IMR-90 (cell line): ENCODE measurements at regions not wholly inside any gene's neighbourhood (a gene's known extent, or its start where the extent isn't known, plus 50 kb on each side); places are given as distances from the start of the nearest gene placed in this dataset.
A peak's percentile ranks its signal among the peaks of the same experiment; 100 is the strongest.

Source experiments
- ATAC-seq: fragments of 200-7000 bp; cut with Tn5 transposase; 2 replicates; pipeline ENCODE4 v1.9.1; 2020; ENCODE audit warnings: low read depth, mild to moderate bottlenecking, moderate library complexity
- BruUV-seq: library from RNA; stranded (reverse); fragments of 400-500 nt; replicated peaks from 2 replicates; lab custom pipeline; 2021; lab: Mats Ljungman, UMichigan
- CTCF ChIA-PET: fragments of 300-600 bp; formaldehyde crosslinking; extraction: SDS; loops from one replicate; lab custom pipeline; 2021; ENCODE audit warnings: antibody characterized with exemption; lab: Yijun Ruan, JAX
- POLR2A ChIA-PET: fragments of 300-600 bp; sonication (Branson Sonifier 250); formaldehyde crosslinking; loops from one replicate; lab custom pipeline; 2022; ENCODE audit warnings: antibody characterized with exemption; ENCODE audit not compliant: unreplicated experiment; lab: Charles Lee
- DNase-seq: peaks from one replicate; pipeline ENCODE4 v3.0.0; 2013
- H2AFZ ChIP-seq: replicated peaks from 2 replicates; pipeline ENCODE3; 2013; ENCODE audit warnings: low read length, mild to moderate bottlenecking; ENCODE audit not compliant: poor library complexity
- H2AK5ac ChIP-seq: 2 replicates; pipeline ENCODE4 v1.6.1; 2013; ENCODE audit warnings: low read depth, low read length, inconsistent platforms
- H2AK9ac ChIP-seq: replicated peaks from 2 replicates; pipeline ENCODE3; 2013; ENCODE audit warnings: mild to moderate bottlenecking, low read depth, low read length, moderate library complexity; ENCODE audit not compliant: poor library complexity
- H2BK120ac ChIP-seq: 2 replicates; pipeline ENCODE4 v1.6.1; 2013; ENCODE audit warnings: low read depth, low read length, inconsistent platforms
- H2BK15ac ChIP-seq: 3 replicates; pipeline ENCODE4 v1.6.1; 2013; ENCODE audit warnings: low read depth, low read length, inconsistent platforms
- H2BK20ac ChIP-seq: 2 replicates; pipeline ENCODE4 v1.6.1; 2013; ENCODE audit warnings: low read depth, mild to moderate bottlenecking, inconsistent platforms, low read length, moderate library complexity
- H2BK5ac ChIP-seq: 2 replicates; pipeline ENCODE4 v1.6.1; 2013; ENCODE audit warnings: mild to moderate bottlenecking, low read depth, low read length, inconsistent platforms; ENCODE audit not compliant: poor library complexity, severe bottlenecking
- H3K14ac ChIP-seq: replicated peaks from 2 replicates; pipeline ENCODE4 v1.6.1; 2013; ENCODE audit warnings: low read depth, low read length, inconsistent platforms
- H3K18ac ChIP-seq: 2 replicates; pipeline ENCODE4 v1.6.1; 2013; ENCODE audit warnings: low read depth, low read length, control low read depth
- H3K23ac ChIP-seq: 2 replicates; pipeline ENCODE4 v1.6.1; 2013; ENCODE audit warnings: low read depth, low read length, inconsistent platforms
- H3K27ac ChIP-seq: 2 replicates; pipeline ENCODE4 v1.5.1; 2013; ENCODE audit warnings: mild to moderate bottlenecking, control low read depth, low read length; ENCODE audit not compliant: insufficient read depth
- H3K27me3 ChIP-seq: 2 replicates; pipeline ENCODE4 v1.6.1; 2013; ENCODE audit warnings: low read length; ENCODE audit not compliant: control insufficient read depth, insufficient read depth
- H3K36me3 ChIP-seq: 2 replicates; pipeline ENCODE4 v1.6.1; 2013; ENCODE audit warnings: low read length, mixed read lengths; ENCODE audit not compliant: control insufficient read depth, insufficient read depth
- H3K4ac ChIP-seq: 2 replicates; pipeline ENCODE4 v1.6.1; 2013; ENCODE audit warnings: low read depth, low read length, inconsistent platforms
- H3K4me1 ChIP-seq: 2 replicates; pipeline ENCODE4 v1.6.1; 2013; ENCODE audit warnings: low read length, mixed read lengths; ENCODE audit not compliant: control insufficient read depth, insufficient read depth
- H3K4me2 ChIP-seq: 2 replicates; pipeline ENCODE4 v1.6.1; 2013; ENCODE audit warnings: low read depth, mild to moderate bottlenecking, control low read depth, low read length, moderate library complexity
- H3K4me3 ChIP-seq: 2 replicates; pipeline ENCODE4 v1.5.1; 2013; ENCODE audit warnings: low read depth, mild to moderate bottlenecking, control low read depth, low read length, moderate library complexity; ENCODE audit not compliant: insufficient read depth
- H3K56ac ChIP-seq: 2 replicates; pipeline ENCODE4 v1.6.1; 2013; ENCODE audit warnings: low read length, inconsistent platforms; ENCODE audit not compliant: insufficient read depth; ENCODE audit errors: extremely low read depth
- H3K79me1 ChIP-seq, 2 experiments: 2 replicates each; pipeline ENCODE4 v1.6.1; 2013; ENCODE audit warnings: low read length in 2 of 2, inconsistent platforms in 1 of 2, low read depth in 1 of 2
- H3K9ac ChIP-seq: 2 replicates; pipeline ENCODE4 v1.6.1; 2013; ENCODE audit warnings: low read depth, low read length, control low read depth
- H3K9me1 ChIP-seq: 2 replicates; pipeline ENCODE4 v1.6.1; 2013; ENCODE audit warnings: low read length, inconsistent platforms; ENCODE audit not compliant: insufficient read depth
- H3K9me3 ChIP-seq: 2 replicates; pipeline ENCODE4 v1.6.1; 2013; ENCODE audit warnings: low read length; ENCODE audit not compliant: control insufficient read depth, insufficient read depth
- H4K20me1 ChIP-seq: 2 replicates; pipeline ENCODE4 v1.6.1; 2013; ENCODE audit warnings: low read length, inconsistent platforms; ENCODE audit not compliant: insufficient read depth
- H4K5ac ChIP-seq: 2 replicates; pipeline ENCODE4 v1.6.1; 2013; ENCODE audit warnings: mild to moderate bottlenecking, low read depth, low read length, control low read depth
- H4K8ac ChIP-seq, 2 experiments: 2 replicates each; pipeline ENCODE4 v1.6.1; 2013; ENCODE audit warnings: low read depth in 2 of 2, low read length in 2 of 2, control low read depth in 1 of 2, inconsistent platforms in 1 of 2
- H4K91ac ChIP-seq: 2 replicates; pipeline ENCODE4 v1.6.1; 2013; ENCODE audit warnings: low read depth, low read length, inconsistent platforms; ENCODE audit not compliant: insufficient read depth
- BHLHE40 ChIP-seq: fragments of 150-350 bp; IDR thresholded peaks from 2 replicates; pipeline ENCODE4 v1.6.1; 2016; ENCODE audit warnings: mild to moderate bottlenecking, low read depth, low read length
- CEBPB ChIP-seq: IDR thresholded peaks from 2 replicates; pipeline ENCODE4 v1.6.1; 2012; ENCODE audit warnings: low read depth, low read length, improper control_type of control experiment
- CHD1 ChIP-seq: IDR thresholded peaks from 2 replicates; pipeline ENCODE4 v1.6.1; 2012; ENCODE audit warnings: low read depth, low read length, improper control_type of control experiment
- FOS ChIP-seq: fragments of 150-350 bp; IDR thresholded peaks from 2 replicates; pipeline ENCODE4 v1.6.1; 2016; ENCODE audit warnings: low read depth, low read length
- MAFK ChIP-seq: IDR thresholded peaks from 2 replicates; pipeline ENCODE4 v1.6.1; 2012; ENCODE audit warnings: low read depth, low read length, improper control_type of control experiment
- MAZ ChIP-seq: IDR thresholded peaks from 2 replicates; pipeline ENCODE4 v1.6.1; 2012; ENCODE audit warnings: low read depth, mild to moderate bottlenecking, low read length, improper control_type of control experiment, moderate library complexity, borderline replicate concordance
- MXI1 ChIP-seq: IDR thresholded peaks from 2 replicates; pipeline ENCODE4 v1.6.1; 2012; ENCODE audit warnings: low read depth, mild to moderate bottlenecking, low read length, moderate library complexity, borderline replicate concordance
- NFE2L2 ChIP-seq: fragments of 150-350 bp; IDR thresholded peaks from 2 replicates; pipeline ENCODE4 v1.6.1; 2016; ENCODE audit warnings: low read depth, mild to moderate bottlenecking, low read length
- POLR2A ChIP-seq: IDR thresholded peaks from 2 replicates; pipeline ENCODE4 v1.6.1; 2012; ENCODE audit warnings: mild to moderate bottlenecking, low read depth, low read length
- RAD21 ChIP-seq: IDR thresholded peaks from 2 replicates; pipeline ENCODE4 v1.6.1; 2012; ENCODE audit warnings: low read length, improper control_type of control experiment
- RCOR1 ChIP-seq: IDR thresholded peaks from 2 replicates; pipeline ENCODE4 v1.6.1; 2012; ENCODE audit warnings: mild to moderate bottlenecking, low read length, improper control_type of control experiment; ENCODE audit not compliant: insufficient replicate concordance
- RFX5 ChIP-seq: IDR thresholded peaks from 2 replicates; pipeline ENCODE4 v1.8.0; 2012; ENCODE audit warnings: low read depth, mild to moderate bottlenecking, low read length, moderate library complexity
- SMC3 ChIP-seq: fragments of 150-350 bp; IDR thresholded peaks from 2 replicates; pipeline ENCODE4 v1.6.1; 2016; ENCODE audit warnings: low read depth, mild to moderate bottlenecking, antibody characterized with exemption, low read length, moderate library complexity
- WGBS, 2 experiments: methylation state at CpG; one replicate each; pipeline versions ENCODE4 v1.1.5 to v1.1.7; 2013; ENCODE audit warnings: missing lambda C conversion rate in 2 of 2; ENCODE audit not compliant: insufficient read length in 1 of 2; ENCODE audit errors: extremely low coverage in 2 of 2; 5-methylcytosine and 5-hydroxymethylcytosine counted together
- dilution Hi-C: fragments of 300-500 bp; cut with HindIII; formaldehyde crosslinking; loops from one replicate; pipeline ENCODE4 v1.14.3; 2018; ENCODE audit warnings: low sequenced_read_pairs; ENCODE audit not compliant: unreplicated experiment
- in situ Hi-C: fragments of 300-500 bp; cut with MboI; formaldehyde crosslinking; loops from 3 replicates; pipeline ENCODE4 v1.14.3; 2019; ENCODE audit warnings: low sequenced_read_pairs, inconsistent platforms, mixed read lengths
- intact Hi-C: fragments of 100-400 bp; cut with micrococcal nuclease; formaldehyde crosslinking; loops from 2 replicates; pipeline ENCODE4 v1.10.0; 2022
- TF ChIP-seq, protein P1 (sequence below): fragments of 150-350 bp; IDR thresholded peaks from 2 replicates; pipeline ENCODE4 v1.6.1; 2016; ENCODE audit warnings: low read depth, mild to moderate bottlenecking, low read length, moderate library complexity, borderline replicate concordance
- TF ChIP-seq, protein P2 (sequence below): conservative IDR thresholded peaks from 2 replicates; pipeline ENCODE4 v1.5.1; 2012; ENCODE audit warnings: mild to moderate bottlenecking, low read depth, low read length, improper control_type of control experiment
- TF ChIP-seq, protein P3 (sequence below): fragments of 150-350 bp; IDR thresholded peaks from 2 replicates; pipeline ENCODE4 v1.6.1; 2017; ENCODE audit warnings: mild to moderate bottlenecking, antibody characterized with exemption, low read length, low read depth

DNA sequence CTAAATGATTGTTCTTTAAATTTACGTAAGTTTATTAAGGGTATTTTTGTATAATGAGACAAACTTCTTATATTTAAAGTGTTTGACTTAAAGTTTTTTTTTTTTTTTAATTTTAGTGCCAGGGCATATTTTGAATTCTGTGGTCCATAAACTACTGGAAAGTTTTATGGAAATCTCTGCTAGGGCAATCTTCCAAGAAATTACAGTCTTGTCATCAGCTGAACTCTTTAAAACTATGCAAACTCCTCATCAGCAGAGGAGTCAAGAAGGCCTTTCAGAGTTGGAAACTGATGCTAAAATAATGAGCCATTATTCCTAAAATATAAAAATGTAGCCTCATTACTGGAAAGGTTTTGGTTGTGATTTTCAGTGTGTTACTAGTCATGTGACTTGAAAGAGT lies 1201.9 kb downstream of the BRINP3 start:
- ATAC-seq: no peak; the same call in 1 of the 2 replicates
- CTCF ChIA-PET: no interaction called here

More for the DNA sequence above, 1201.9 kb downstream of the BRINP3 start:
- Histone ChIP-seq H3K79me1 (no peaks in the 10 kb centered on the region), H3K14ac (no peak overlapping the region), H4K5ac (no peak overlapping the region), H3K23ac (no peak overlapping the region), H4K8ac (no peak overlapping the region), H3K18ac (no peak overlapping the region), H3K4me2 (no peak overlapping the region), H4K91ac (no peak overlapping the region), H2BK20ac (no peak overlapping the region), H3K4me3 (no peak overlapping the region), H2AK9ac (no peak overlapping the region), H3K9me1 (no peaks in the 10 kb centered on the region), H2AK5ac (no peak overlapping the region), H3K27me3 (no peaks in the 10 kb centered on the region), H3K36me3 (no peaks in the 10 kb centered on the region), H3K9me3 (no peaks in the 10 kb centered on the region), H2AFZ (no peak overlapping the region), H3K56ac (no peak overlapping the region), H2BK15ac (no peak overlapping the region), H4K20me1 (no peaks in the 10 kb centered on the region), H3K27ac (no peak overlapping the region), H2BK120ac (no peak overlapping the region), H3K4me1 (no peaks in the 10 kb centered on the region), H2BK5ac (no peak overlapping the region), H3K9ac (no peak overlapping the region), H3K4ac (no peak overlapping the region)
- 100% methylated on average over 1 of the region's 1 CpG; no CpG with 5 or more reads in 1 of the 2 experiments for WGBS, 2 experiments
- dilution Hi-C loops (no loop called here), intact Hi-C loops (no loop called here), in situ Hi-C loops (no loop called here)
- no TSS peak for BruUV-seq
- peak; percentile 41 for DNase-seq
- no peak for TF ChIP-seq CEBPB
- no peak for TF ChIP-seq BHLHE40
- no peak for TF ChIP-seq MAZ
- no peak for TF ChIP-seq FOS
- TF ChIP-seq, protein P1, sequence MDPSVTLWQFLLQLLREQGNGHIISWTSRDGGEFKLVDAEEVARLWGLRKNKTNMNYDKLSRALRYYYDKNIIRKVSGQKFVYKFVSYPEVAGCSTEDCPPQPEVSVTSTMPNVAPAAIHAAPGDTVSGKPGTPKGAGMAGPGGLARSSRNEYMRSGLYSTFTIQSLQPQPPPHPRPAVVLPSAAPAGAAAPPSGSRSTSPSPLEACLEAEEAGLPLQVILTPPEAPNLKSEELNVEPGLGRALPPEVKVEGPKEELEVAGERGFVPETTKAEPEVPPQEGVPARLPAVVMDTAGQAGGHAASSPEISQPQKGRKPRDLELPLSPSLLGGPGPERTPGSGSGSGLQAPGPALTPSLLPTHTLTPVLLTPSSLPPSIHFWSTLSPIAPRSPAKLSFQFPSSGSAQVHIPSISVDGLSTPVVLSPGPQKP: no peak
- no peak for TF ChIP-seq SMC3
- no peak for TF ChIP-seq MXI1
- TF ChIP-seq RFX5: no peak
- TF ChIP-seq NFE2L2: no peak
- TF ChIP-seq RCOR1: no peak
- TF ChIP-seq, protein P2, sequence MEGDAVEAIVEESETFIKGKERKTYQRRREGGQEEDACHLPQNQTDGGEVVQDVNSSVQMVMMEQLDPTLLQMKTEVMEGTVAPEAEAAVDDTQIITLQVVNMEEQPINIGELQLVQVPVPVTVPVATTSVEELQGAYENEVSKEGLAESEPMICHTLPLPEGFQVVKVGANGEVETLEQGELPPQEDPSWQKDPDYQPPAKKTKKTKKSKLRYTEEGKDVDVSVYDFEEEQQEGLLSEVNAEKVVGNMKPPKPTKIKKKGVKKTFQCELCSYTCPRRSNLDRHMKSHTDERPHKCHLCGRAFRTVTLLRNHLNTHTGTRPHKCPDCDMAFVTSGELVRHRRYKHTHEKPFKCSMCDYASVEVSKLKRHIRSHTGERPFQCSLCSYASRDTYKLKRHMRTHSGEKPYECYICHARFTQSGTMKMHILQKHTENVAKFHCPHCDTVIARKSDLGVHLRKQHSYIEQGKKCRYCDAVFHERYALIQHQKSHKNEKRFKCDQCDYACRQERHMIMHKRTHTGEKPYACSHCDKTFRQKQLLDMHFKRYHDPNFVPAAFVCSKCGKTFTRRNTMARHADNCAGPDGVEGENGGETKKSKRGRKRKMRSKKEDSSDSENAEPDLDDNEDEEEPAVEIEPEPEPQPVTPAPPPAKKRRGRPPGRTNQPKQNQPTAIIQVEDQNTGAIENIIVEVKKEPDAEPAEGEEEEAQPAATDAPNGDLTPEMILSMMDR: no peak
- TF ChIP-seq MAFK: no peak
- no peak for TF ChIP-seq POLR2A
- TF ChIP-seq, protein P3, sequence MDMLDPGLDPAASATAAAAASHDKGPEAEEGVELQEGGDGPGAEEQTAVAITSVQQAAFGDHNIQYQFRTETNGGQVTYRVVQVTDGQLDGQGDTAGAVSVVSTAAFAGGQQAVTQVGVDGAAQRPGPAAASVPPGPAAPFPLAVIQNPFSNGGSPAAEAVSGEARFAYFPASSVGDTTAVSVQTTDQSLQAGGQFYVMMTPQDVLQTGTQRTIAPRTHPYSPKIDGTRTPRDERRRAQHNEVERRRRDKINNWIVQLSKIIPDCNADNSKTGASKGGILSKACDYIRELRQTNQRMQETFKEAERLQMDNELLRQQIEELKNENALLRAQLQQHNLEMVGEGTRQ: no peak
- no peak for TF ChIP-seq RAD21
- TF ChIP-seq CHD1: no peak
- POLR2A ChIA-PET: no interaction called here
